ENCODE measurements at regions not wholly inside any gene's neighbourhood (a gene's known extent, or its start where the extent isn't known, plus 50 kb on each side); places are given as distances from the start of the nearest gene placed in this dataset.
A peak's percentile ranks its signal among the peaks of the same experiment; 100 is the strongest.

DNA sequence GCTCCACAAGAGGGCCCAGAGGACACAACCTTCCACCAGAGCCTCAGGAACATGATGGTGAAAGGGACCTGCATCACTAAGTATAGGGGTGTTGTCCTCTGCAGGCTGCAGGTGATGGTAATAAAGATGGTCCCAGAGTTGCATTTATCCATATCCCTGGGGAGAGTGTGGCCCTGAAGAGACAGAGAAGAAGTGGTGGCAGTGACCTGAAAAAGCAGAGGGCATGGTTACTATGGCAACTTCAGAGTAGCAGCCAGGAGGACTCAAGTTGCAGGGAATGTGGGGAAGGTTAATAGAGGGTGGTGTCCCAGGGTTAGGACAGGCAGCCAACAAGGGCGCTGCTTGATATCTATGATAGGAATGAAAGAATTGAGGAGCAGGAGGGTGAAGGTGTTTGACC lies 57.1 kb downstream of the HLA-A start:
- DNase-seq (ENCODE audit: low read depth), result no peak

DNA sequence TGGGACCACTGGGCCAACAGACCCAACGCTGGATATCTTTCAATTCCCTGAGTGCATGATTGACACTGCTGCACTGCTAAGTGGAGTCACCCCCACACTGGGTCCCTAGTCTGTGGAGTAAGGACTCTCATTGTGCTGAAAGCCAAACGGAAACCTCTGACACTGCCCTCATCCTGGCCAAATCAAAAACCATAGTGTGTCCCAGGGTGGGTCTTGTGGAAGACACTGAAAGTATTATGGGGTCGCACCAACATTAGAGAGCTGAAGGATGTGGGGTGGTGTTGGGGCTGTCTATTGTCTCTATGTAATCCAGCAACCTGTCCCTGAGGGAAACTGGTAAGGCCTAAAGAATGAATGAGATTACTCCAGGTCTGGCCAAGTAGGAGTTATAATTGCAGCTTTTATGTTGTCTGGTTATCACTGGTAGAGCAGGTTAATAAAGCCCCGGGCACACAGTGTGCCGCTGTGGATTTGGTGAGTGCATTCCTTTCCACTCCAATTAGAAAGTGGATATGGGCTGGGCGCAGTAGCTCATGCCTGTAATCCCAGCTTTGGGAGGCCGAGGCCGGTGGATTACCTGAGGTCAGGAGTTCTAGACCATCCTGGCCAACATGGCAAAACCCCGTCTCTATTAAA lies 57.9 kb downstream of the HLA-A start:
- DNase-seq (ENCODE audit: low read depth), result no peak

DNA sequence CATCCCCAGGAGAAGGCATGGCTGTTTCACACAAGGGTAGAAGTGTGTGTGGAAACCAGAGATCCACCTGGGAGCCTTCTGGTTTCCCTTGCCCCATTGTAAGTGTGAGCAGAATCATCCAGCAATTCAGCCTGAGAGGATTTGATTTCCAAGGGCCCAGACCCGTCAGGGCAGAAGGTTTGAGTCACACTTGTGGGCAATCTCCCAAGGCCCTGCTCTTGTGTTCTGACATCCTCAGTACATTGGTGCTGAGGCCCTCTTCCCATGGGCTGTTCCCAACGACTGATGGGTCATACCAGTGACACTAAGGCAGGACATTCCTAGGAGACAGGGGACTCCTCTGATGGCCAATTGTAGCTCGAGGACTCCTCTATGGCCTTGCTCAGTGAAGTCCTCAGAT lies 58.2 kb upstream of the POLR1H start:
- no peak for DNase-seq (ENCODE audit: low read depth)

DNA sequence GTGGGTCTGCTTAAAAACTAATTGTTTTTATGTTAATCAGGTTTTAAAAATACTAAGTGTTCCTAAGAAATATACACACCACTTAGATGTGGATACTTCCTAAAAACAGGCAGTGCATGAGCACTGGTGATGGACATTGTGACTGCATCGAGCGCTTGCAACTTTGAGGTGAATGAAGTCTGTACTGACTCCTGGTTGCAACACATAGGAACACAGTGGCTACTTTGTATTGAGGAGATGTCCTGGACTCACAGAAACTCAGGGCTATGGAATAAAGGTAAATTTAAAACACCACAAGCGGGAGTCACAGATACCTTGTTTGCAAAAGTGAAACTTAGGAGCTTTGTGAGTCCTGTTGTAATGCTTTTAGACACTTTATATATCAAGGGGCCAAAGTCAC lies 55.6 kb upstream of the POLR1H start:
- DNase-seq (ENCODE audit: low read depth), result no peak

DNA sequence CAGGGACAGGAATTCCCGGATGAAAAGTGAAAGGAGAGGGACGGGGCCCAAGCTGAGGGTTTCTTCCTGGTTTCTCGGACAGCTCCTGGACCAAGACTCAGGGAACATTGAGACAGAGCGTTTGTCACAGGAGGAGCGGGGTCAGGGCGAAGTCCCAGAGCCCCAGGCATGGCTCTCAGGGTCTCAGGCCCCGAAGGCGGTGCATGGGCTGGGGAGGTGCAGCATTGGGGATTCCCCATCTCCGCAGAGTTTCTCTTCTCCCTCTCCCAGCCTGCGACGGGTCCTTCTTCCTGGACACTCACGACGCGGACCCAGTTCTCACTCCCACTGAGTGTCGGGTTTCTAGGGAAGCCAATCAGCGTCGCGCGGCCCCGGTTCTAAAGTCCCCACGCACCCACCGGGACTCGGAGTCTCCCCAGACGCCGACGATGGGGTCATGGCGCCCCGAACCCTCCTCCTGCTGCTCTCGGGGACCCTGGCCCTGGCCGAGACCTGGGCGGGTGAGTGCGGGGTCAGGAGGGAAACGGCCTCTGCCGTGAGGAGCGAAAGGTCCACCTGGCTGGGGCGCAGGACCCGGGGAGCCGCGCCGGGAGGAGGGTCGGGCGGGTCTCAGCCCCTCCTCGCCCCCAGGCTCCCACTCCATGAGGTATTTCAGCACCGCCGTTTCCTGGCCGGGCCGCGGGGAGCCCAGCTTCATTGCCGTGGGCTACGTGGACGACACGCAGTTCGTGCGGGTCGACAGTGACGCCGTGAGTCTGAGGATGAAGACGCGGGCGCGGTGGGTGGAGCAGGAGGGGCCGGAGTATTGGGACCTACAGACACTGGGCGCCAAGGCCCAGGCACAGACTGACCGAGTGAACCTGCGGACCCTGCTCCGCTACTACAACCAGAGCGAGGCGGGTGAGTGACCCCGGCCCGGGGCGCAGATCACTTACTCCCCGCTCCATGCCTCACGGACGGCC lies 54.6 kb upstream of the POLR1H start:
- peak; percentile 9 for DNase-seq (ENCODE audit: low read depth)

DNA sequence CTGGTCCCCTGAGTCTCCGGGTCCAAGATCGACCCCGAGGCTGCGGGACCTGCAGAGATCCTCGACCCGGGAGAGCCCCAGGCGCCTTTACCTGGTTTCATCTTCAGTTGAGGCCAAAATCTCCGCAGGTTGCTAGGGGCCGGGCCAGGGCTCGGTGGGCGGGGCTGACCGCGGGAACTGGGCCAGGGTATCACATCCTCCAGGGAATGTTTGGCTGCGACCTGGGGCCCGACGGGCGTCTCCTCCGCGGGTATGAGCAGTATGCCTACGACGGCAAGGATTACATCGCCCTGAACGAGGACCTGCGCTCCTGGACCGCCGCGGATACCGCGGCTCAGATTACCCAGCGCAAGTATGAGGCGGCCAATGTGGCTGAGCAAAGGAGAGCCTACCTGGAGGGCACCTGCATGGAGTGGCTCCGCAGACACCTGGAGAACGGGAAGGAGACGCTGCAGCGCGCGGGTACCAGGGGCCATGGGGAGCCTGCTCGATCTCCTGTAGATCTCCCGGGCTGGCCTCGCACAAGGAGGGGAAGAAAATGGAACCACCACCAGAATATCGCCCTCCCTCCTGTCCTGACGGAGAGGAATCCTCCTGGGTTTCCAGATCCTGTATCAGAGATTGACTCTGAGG lies 53.8 kb upstream of the POLR1H start:
- DNase-seq (ENCODE audit: low read depth), result peak; percentile 23

DNA sequence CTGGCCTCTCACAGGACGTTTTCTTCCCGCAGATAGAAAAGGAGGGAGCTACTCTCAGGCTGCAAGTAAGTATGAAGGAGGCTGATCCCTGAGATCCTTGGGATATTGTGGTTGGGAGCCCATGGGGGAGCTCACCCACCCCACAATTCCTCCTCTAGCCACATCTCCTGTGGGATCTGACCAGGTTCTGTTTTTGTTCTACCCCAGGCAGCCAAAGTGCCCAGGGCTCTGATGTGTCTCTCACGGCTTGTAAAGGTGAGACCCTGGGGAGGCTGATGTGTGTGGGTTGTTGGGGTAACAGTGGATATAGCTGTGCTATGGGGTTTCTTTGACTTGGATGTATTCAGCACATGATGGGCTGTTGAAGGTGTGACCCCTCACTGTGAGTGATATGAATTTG lies 52.0 kb upstream of the POLR1H start:
- DNase-seq (ENCODE audit: low read depth), result no peak

All from activated T-cell treated with anti-CD3 and anti-CD28 coated beads for 1 hour (primary cell).